ENCODE measurements at regions not wholly inside any gene's neighbourhood (a gene's known extent, or its start where the extent isn't known, plus 50 kb on each side); places are given as distances from the start of the nearest gene placed in this dataset.

- no peak for ATAC-seq (ENCODE audit: low read depth)
- H3K36me3 ChIP-seq (replicated peaks in 1 of 2; ENCODE audit: control extremely low read depth in 1 of 2, control insufficient read depth in 1 of 2, extremely low read depth in 1 of 2, insufficient read depth in 2 of 2, low read length in 1 of 2) = no peaks in the 10 kb centered on the region
- H3K27me3 Mint-ChIP-seq = peaks cover 6% of the 10 kb centered on the region
- H3K4me2 ChIP-seq (replicated peaks; ENCODE audit: low read depth, low read length, poor library complexity, severe bottlenecking) = no peak overlapping the region
- no peaks in the 10 kb centered on the region for H3K4me1 ChIP-seq (ENCODE audit: control insufficient read depth in 2 of 2, insufficient read depth in 2 of 2, low read length in 2 of 2)
- CTCF ChIA-PET = interaction anchor here (0.7 kb wide), 1 partner anchor 604 kb away, joined by 3 read pairs; no protein-coding TSS in a partner anchor
- no peaks in the 10 kb centered on the region for H3K79me2 ChIP-seq (ENCODE audit: control insufficient read depth, insufficient read depth, low read length)
- H3K4me3 ChIP-seq (ENCODE audit: control extremely low read depth in 1 of 5, extremely low read depth in 1 of 5, insufficient read depth in 1 of 5, low read depth in 2 of 5, low read length in 4 of 5) = no peak overlapping the region
- TF ChIP-seq EZH2 (IDR thresholded peaks at IDR 0.05; ENCODE audit: borderline replicate concordance, insufficient read depth, low read depth, low read length, poor library complexity, severe bottlenecking) (no peak), CTCF (IDR thresholded peaks at IDR 0.05) (no peak)
- no peaks in the 10 kb centered on the region for H3K4me1 Mint-ChIP-seq
- no peak overlapping the region for H3K9ac ChIP-seq (ENCODE audit: low read length)
- H3K27ac ChIP-seq (ENCODE audit: low read length in 2 of 2) = no peak overlapping the region
- no peak overlapping the region for H3K4me3 Mint-ChIP-seq
- H3K9me3 Mint-ChIP-seq (ENCODE audit: insufficient read depth) = no peaks in the 10 kb centered on the region
- H3K9me3 ChIP-seq (ENCODE audit: control extremely low read depth in 1 of 3, control insufficient read depth in 2 of 3, insufficient read depth in 1 of 3, low read length in 2 of 3) = no peaks in the 10 kb centered on the region
- no peak overlapping the region for H2AFZ ChIP-seq (ENCODE audit: insufficient read depth, low read depth, low read length, poor library complexity, severe bottlenecking)
- POLR2A ChIA-PET = no interaction called here
- H4K20me1 ChIP-seq (ENCODE audit: control insufficient read depth, insufficient read depth, low read length, poor library complexity, severe bottlenecking) = no peaks in the 10 kb centered on the region
- peaks cover 0 to 3% (median 0%) of the 10 kb centered on the region in 4 experiments for H3K27me3 ChIP-seq (replicated peaks in 1 of 4; ENCODE audit: control extremely low read depth in 1 of 4, control insufficient read depth in 3 of 4, insufficient read depth in 4 of 4, low read length in 3 of 4)
- DNase-seq = no peak
- no CpG with 5 or more reads among the region's 1 CpG for WGBS (ENCODE audit: insufficient coverage)
- intact Hi-C loops (cut with micrococcal nuclease) = no loop called here
- no peak overlapping the region for H3K27ac Mint-ChIP-seq
These were observed 67.8 kb upstream of the AKR1E2 start for GRCh38 chr10:4758256-4758655.

GRCh38 chr10:4755286-4755989 is 70.6 kb upstream of the AKR1E2 start:
- WGBS (ENCODE audit: insufficient coverage) = 84% methylated on average over 6 of the region's 10 CpGs
- TF ChIP-seq CTCF (IDR thresholded peaks at IDR 0.05) (no peak), EZH2 (IDR thresholded peaks at IDR 0.05; ENCODE audit: borderline replicate concordance, insufficient read depth, low read depth, low read length, poor library complexity, severe bottlenecking) (no peak)
- POLR2A ChIA-PET = no interaction called here
- Histone ChIP-seq H3K9ac (ENCODE audit: low read length) (no peak overlapping the region), H3K4me2 (replicated peaks; ENCODE audit: low read depth, low read length, poor library complexity, severe bottlenecking) (no peak overlapping the region), H4K20me1 (ENCODE audit: control insufficient read depth, insufficient read depth, low read length, poor library complexity, severe bottlenecking) (no peaks in the 10 kb centered on the region), H3K36me3 (replicated peaks in 1 of 2; ENCODE audit: control extremely low read depth in 1 of 2, control insufficient read depth in 1 of 2, extremely low read depth in 1 of 2, insufficient read depth in 2 of 2, low read length in 1 of 2) (no peaks in the 10 kb centered on the region), H3K9me3 (ENCODE audit: control extremely low read depth in 1 of 3, control insufficient read depth in 2 of 3, insufficient read depth in 1 of 3, low read length in 2 of 3) (no peaks in the 10 kb centered on the region), H3K27me3 (replicated peaks in 1 of 4; ENCODE audit: control extremely low read depth in 1 of 4, control insufficient read depth in 3 of 4, insufficient read depth in 4 of 4, low read length in 3 of 4) (no peaks in the 10 kb centered on the region), H3K4me3 (ENCODE audit: control extremely low read depth in 1 of 5, extremely low read depth in 1 of 5, insufficient read depth in 1 of 5, low read depth in 2 of 5, low read length in 4 of 5) (no peak overlapping the region), H2AFZ (ENCODE audit: insufficient read depth, low read depth, low read length, poor library complexity, severe bottlenecking) (no peak overlapping the region), H3K27ac (ENCODE audit: low read length in 2 of 2) (no peak overlapping the region), H3K79me2 (ENCODE audit: control insufficient read depth, insufficient read depth, low read length) (no peaks in the 10 kb centered on the region), H3K4me1 (ENCODE audit: control insufficient read depth in 2 of 2, insufficient read depth in 2 of 2, low read length in 2 of 2) (no peaks in the 10 kb centered on the region)
- no peak for ATAC-seq (ENCODE audit: low read depth)
- no peaks in the 10 kb centered on the region for H3K9me3 Mint-ChIP-seq (ENCODE audit: insufficient read depth)
- peaks cover 6% of the 10 kb centered on the region for H3K27me3 Mint-ChIP-seq
- H3K4me3 Mint-ChIP-seq = no peak overlapping the region
- CTCF ChIA-PET = no interaction called here
- no peak overlapping the region for H3K27ac Mint-ChIP-seq
- H3K4me1 Mint-ChIP-seq = no peaks in the 10 kb centered on the region
- no peak for DNase-seq
- intact Hi-C loops (cut with micrococcal nuclease) = no loop called here

Data from B cell (primary cell).